ENCODE measurements at regions not wholly inside any gene's neighbourhood (a gene's known extent, or its start where the extent isn't known, plus 50 kb on each side); places are given as distances from the start of the nearest gene placed in this dataset.

DNA sequence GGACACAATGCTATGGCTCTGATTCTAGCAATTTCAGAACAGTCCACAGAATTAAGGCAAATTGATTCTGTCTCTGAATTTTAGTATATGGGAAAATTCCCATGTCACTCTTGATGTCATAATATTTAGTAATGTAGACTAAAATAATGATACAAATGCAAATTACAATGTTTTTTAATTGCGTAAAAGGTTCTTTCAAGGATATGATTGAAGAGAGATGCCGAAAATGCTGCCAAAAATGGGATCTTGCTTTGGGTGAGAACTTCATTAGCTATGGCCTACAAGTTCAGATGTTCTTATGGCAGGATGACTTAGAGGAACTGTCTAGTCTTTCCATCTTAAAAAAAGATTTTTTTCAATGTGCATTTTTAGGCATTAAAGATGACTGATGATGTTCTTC lies 170.6 kb downstream of the TMA16 start:
- no peak overlapping the region for H3K4me3 ChIP-seq (ENCODE audit: low read depth, low read length)
- TF ChIP-seq, protein P1, sequence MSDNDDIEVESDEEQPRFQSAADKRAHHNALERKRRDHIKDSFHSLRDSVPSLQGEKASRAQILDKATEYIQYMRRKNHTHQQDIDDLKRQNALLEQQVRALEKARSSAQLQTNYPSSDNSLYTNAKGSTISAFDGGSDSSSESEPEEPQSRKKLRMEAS (IDR thresholded peaks at IDR 0.05; ENCODE audit: low read depth, low read length), result no peak
- TF ChIP-seq POLR2A (IDR thresholded peaks at IDR 0.05; ENCODE audit: extremely low read depth, insufficient read length) (no peak), MYC (IDR thresholded peaks at IDR 0.05; ENCODE audit: low read depth, low read length) (no peak)
- TF ChIP-seq, protein P2, sequence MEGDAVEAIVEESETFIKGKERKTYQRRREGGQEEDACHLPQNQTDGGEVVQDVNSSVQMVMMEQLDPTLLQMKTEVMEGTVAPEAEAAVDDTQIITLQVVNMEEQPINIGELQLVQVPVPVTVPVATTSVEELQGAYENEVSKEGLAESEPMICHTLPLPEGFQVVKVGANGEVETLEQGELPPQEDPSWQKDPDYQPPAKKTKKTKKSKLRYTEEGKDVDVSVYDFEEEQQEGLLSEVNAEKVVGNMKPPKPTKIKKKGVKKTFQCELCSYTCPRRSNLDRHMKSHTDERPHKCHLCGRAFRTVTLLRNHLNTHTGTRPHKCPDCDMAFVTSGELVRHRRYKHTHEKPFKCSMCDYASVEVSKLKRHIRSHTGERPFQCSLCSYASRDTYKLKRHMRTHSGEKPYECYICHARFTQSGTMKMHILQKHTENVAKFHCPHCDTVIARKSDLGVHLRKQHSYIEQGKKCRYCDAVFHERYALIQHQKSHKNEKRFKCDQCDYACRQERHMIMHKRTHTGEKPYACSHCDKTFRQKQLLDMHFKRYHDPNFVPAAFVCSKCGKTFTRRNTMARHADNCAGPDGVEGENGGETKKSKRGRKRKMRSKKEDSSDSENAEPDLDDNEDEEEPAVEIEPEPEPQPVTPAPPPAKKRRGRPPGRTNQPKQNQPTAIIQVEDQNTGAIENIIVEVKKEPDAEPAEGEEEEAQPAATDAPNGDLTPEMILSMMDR (IDR thresholded peaks at IDR 0.05; ENCODE audit: low read depth, low read length), result no peak
- DNase-seq (ENCODE audit: low read depth), result no peak

DNA sequence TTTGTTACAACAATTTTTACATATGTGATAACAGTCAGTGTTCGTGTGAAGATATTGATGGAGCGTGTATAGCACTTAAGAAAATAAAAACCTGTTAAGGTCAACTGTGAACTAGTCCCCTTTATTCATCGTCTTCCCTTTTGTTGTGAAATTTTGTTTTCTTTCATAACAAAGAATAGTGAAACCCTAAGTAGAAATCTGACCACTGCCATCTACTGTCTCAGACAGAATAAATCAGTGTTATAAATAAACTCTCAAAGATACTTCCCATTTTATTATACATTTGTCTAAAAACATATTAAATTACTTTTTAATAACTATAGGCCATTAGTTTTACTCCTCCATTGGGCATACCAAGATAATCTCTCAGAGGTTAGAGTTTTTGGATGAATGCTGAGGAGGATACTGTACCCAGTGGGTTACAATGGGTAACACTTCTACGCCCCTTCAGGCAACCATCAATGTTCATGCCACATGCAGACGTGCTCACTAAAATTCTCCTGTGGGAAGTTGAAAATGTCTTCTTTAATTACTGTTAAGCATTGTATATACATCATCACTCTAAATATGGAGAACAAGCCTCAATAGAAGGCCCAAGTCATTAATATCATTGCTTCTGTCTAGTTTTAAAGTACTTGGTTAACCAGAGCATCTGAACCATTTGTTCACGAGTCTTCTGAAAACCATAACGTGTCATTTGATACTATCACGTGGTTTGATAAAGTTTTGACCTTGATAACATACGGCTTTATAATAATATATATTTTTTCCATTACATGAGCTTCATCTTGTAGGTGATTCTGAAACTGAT lies 171.2 kb downstream of the TMA16 start:
- DNase-seq (ENCODE audit: low read depth), result no peak
- TF ChIP-seq, protein P1 (IDR thresholded peaks at IDR 0.05; ENCODE audit: low read depth, low read length), result no peak
- TF ChIP-seq POLR2A (IDR thresholded peaks at IDR 0.05; ENCODE audit: extremely low read depth, insufficient read length) (no peak), MYC (IDR thresholded peaks at IDR 0.05; ENCODE audit: low read depth, low read length) (no peak)
- TF ChIP-seq, protein P2 (IDR thresholded peaks at IDR 0.05; ENCODE audit: low read depth, low read length), result no peak
- no peak overlapping the region for H3K4me3 ChIP-seq (ENCODE audit: low read depth, low read length)

DNA sequence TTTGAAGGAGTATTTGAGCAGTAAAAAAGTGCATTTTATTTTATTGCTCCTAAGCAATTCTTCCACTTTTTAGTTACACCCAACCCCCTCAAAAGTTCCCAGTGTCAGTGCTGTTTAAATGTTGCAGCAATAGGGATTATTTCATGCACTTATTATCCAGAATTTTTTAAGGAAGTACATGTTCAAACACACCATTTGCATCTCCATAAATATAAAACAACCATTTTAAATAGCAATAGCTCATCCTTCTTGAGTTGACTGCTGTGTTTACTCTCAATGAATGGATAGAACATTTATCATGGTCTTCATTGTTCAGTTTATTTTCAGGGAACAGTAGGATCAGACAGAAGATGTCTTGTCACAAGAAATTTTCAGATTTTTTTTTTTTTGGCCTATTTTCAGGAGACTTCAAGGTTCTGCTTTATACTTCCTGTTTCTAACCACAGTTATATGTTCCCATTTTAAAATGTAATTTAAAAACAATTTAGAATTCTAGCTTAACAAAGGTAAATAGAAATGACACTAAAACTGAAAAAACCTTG lies 171.9 kb downstream of the TMA16 start:
- TF ChIP-seq POLR2A (IDR thresholded peaks at IDR 0.05; ENCODE audit: extremely low read depth, insufficient read length) (no peak), MYC (IDR thresholded peaks at IDR 0.05; ENCODE audit: low read depth, low read length) (no peak)
- TF ChIP-seq, protein P1 (IDR thresholded peaks at IDR 0.05; ENCODE audit: low read depth, low read length), result no peak
- TF ChIP-seq, protein P2 (IDR thresholded peaks at IDR 0.05; ENCODE audit: low read depth, low read length), result no peak
- no peak overlapping the region for H3K4me3 ChIP-seq (ENCODE audit: low read depth, low read length)
- no peak for DNase-seq (ENCODE audit: low read depth)

DNA sequence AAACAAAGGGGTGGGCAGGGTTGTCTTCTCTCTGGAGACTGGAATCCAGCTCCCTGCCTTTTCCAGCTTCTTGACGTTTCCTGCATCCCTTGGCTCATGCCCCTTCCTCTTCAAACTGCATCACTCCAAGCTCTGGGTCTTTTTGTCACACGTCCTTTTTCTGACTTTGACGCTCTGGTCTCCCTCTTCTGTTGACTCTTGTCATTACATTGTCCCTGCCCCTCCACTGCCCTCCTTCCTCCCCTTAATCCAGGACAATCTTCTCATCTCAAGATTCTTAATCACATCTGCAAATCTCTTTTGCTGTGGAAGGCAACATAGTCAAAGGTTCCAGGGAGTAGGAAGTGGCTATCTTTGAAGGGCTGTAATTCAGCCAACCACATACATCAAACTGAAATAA lies 178.3 kb downstream of the TMA16 start:
- no peak overlapping the region for H3K4me3 ChIP-seq (ENCODE audit: low read depth, low read length)
- TF ChIP-seq, protein P1 (IDR thresholded peaks at IDR 0.05; ENCODE audit: low read depth, low read length), result no peak
- no peak for TF ChIP-seq MYC (IDR thresholded peaks at IDR 0.05; ENCODE audit: low read depth, low read length)
- no peak for TF ChIP-seq POLR2A (IDR thresholded peaks at IDR 0.05; ENCODE audit: extremely low read depth, insufficient read length)
- TF ChIP-seq, protein P2 (IDR thresholded peaks at IDR 0.05; ENCODE audit: low read depth, low read length), result no peak
- no peak for DNase-seq (ENCODE audit: low read depth)

DNA sequence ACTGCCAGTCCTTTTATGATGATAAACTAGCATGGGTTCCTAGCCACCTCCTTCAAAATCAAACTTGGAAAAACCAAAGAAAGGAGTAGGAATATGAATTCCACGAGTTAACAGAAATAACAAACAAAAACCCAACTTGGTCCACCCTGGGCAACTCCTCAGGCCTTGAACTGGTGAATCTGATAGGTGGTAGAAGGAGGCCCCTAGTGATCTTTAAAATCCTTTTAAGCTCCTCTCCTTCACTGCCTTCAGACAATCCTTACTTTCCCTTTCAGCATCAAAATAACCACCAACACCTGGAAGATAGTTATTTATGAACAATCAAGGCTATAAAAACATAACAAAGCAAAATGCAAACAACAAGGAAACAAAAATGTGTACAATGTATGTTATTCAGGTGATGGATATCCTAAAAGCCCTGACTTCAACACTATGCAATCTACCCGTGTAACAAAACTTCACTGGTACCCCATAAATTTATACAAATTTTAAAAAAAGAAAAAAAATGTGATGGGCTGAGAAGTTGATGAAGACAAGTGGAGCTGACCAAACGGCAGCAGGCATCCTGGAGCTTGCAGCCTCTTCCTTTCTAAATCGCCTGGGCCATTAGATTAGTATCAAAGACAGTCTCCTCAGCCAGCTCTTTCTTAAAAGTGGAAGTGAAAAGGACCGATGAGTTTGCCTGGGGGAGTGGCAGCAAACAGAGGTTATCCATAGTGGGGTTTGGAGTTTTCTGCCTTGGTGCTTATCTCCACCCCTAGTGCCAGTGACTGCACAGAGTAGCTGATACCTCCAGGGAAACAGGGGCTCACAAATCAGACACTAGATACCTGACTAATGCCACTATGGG lies 179.6 kb downstream of the TMA16 start:
- DNase-seq (ENCODE audit: low read depth), result no peak
- TF ChIP-seq, protein P1 (IDR thresholded peaks at IDR 0.05; ENCODE audit: low read depth, low read length), result no peak
- TF ChIP-seq, protein P2 (IDR thresholded peaks at IDR 0.05; ENCODE audit: low read depth, low read length), result no peak
- TF ChIP-seq MYC (IDR thresholded peaks at IDR 0.05; ENCODE audit: low read depth, low read length) (no peak), POLR2A (IDR thresholded peaks at IDR 0.05; ENCODE audit: extremely low read depth, insufficient read length) (no peak)

More for the DNA sequence above, 179.6 kb downstream of the TMA16 start:
- H3K4me3 ChIP-seq (ENCODE audit: low read depth, low read length), result no peak overlapping the region

Data from NB4 (cell line).